Left renal cortex interstitium (tissue), 4 donors: ENCODE measurements at regions not wholly inside any gene's neighbourhood (a gene's known extent, or its start where the extent isn't known, plus 50 kb on each side); places are given as distances from the start of the nearest gene placed in this dataset.
A peak's percentile ranks its signal among the peaks of the same experiment; 100 is the strongest.

ENCODE experiments used
- DNase-seq, 4 donors: peaks; one replicate each; pipeline ENCODE4 v3.0.0-alpha.2; 2013; ENCODE audit warnings: low read depth in 4 of 4, low spot score in 2 of 4, missing footprints in 1 of 4

GRCh38 chr1:60329651-60330050, 256.1 kb upstream of the C1orf87 start:
- no peak for DNase-seq

- no peak for DNase-seq
These were observed 238.3 kb upstream of the C1orf87 start for GRCh38 chr1:60311838-60312237.

GRCh38 chr1:60299581-60299980, 226.0 kb upstream of the C1orf87 start:
- DNase-seq, result no peak

GRCh38 chr1:60298290-60298689, 224.7 kb upstream of the C1orf87 start:
- no peak for DNase-seq

- no peak for DNase-seq
These were observed 223.2 kb upstream of the C1orf87 start for GRCh38 chr1:60296794-60297193.

- no peak for DNase-seq
These were observed 218.6 kb upstream of the C1orf87 start for GRCh38 chr1:60292140-60292539.

- DNase-seq, result no peak
These were observed 216.8 kb upstream of the C1orf87 start for GRCh38 chr1:60290393-60290792.

GRCh38 chr1:60287536-60287935, 214.0 kb upstream of the C1orf87 start:
- no peak for DNase-seq

GRCh38 chr1:60283690-60284089, 210.1 kb upstream of the C1orf87 start:
- DNase-seq, result no peak

GRCh38 chr1:60281360-60281932, 207.9 kb upstream of the C1orf87 start:
- DNase-seq, result peak in 3 of 4 donors; percentile 30 to 52 (median 40)

- DNase-seq, result no peak
These were observed 207.2 kb upstream of the C1orf87 start for GRCh38 chr1:60280819-60281218.

- no peak for DNase-seq
These were observed 206.7 kb upstream of the C1orf87 start for GRCh38 chr1:60280256-60280655.

GRCh38 chr1:60279798-60280197, 206.2 kb upstream of the C1orf87 start:
- no peak for DNase-seq

GRCh38 chr1:60277269-60277668, 203.7 kb upstream of the C1orf87 start:
- DNase-seq, result no peak

- peak in 3 of 4 donors; percentile 7 to 17 (median 10) for DNase-seq
These were observed 201.1 kb upstream of the C1orf87 start for GRCh38 chr1:60274422-60275290.

- no peak for DNase-seq
These were observed 199.6 kb upstream of the C1orf87 start for GRCh38 chr1:60273185-60273584.

- no peak for DNase-seq
These were observed 197.5 kb upstream of the C1orf87 start for GRCh38 chr1:60271041-60271440.

- DNase-seq, result no peak
These were observed 194.9 kb upstream of the C1orf87 start for GRCh38 chr1:60268451-60268850.

GRCh38 chr1:60265560-60266535, 192.3 kb upstream of the C1orf87 start:
- DNase-seq, result no peak

GRCh38 chr1:60262701-60263100, 189.1 kb upstream of the C1orf87 start:
- no peak for DNase-seq

GRCh38 chr1:60257531-60257930, 184.0 kb upstream of the C1orf87 start:
- no peak for DNase-seq
